A673 (cell line): ENCODE measurements at regions not wholly inside any gene's neighbourhood (a gene's known extent, or its start where the extent isn't known, plus 50 kb on each side); places are given as distances from the start of the nearest gene placed in this dataset.

Experiments used
- CTCF ChIP-seq: fragments of 300-800, 200-600 bp; sonication (generic); conservative IDR thresholded peaks from 2 replicates; pipeline ENCODE4 v1.5.1; 2017; ENCODE audit warnings: low read depth, mild to moderate bottlenecking, antibody characterized with exemption, low read length, moderate library complexity, mixed read lengths
- EZH2 ChIP-seq: fragments of 200-600 bp; sonication (generic); IDR thresholded peaks from 2 replicates; pipeline ENCODE4 v1.6.1; 2017; ENCODE audit warnings: borderline replicate concordance, low read depth, mild to moderate bottlenecking, mixed read lengths, antibody characterized with exemption, low read length; ENCODE audit not compliant: poor library complexity, severe bottlenecking

GRCh38 chr2:225137971-225138370, 95.7 kb upstream of the DOCK10 start:
- TF ChIP-seq CTCF (no peak), EZH2 (no peak)
